Retina (tissue), 1 donor: ENCODE measurements at regions not wholly inside any gene's neighbourhood (a gene's known extent, or its start where the extent isn't known, plus 50 kb on each side); places are given as distances from the start of the nearest gene placed in this dataset.

Experiments used
- DNase-seq: peaks from one replicate; pipeline ENCODE4 v3.0.0-alpha.2; 2016

DNA sequence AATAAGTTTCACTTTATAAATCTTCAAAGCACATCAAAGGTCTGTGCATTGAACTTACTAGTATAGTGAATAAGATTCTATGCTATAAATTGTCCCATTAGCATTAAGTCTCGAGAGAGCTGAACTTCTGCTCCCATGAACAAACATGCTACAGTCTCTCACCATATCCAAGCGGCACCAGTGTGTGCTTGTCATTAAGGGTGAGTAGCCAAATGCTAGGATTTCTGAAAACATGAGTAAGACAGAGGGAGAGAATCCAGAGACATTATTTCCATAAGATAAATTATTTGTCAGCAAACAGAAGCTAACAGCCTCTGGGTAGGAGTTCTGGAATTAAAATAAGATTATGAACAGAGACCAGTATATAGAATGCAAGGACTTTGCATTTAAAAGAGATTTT is 2882.5 kb downstream of the PCDH9 start:
- no peak for DNase-seq

- DNase-seq, result no peak
These were observed 2890.6 kb downstream of the PCDH9 start for GRCh38 chr13:64339373-64340063.

DNA sequence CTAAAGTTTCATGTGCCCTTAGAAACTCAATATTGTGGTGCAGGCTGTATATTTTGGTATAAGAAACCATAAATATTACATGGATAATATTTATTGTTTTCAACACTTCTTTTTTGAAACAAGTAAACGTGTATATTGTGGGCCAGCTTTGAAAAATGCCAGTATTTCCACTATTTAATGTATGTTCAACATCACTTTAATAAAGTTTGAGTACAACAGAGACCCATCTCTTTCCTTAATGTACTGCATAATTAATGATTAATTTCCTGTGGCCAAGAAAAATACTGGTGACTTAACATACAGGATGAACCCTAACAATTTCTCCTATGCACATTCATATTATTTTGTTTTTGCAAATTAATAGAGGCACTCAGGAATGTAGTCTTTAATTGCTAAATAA is 2891.5 kb downstream of the PCDH9 start:
- DNase-seq, result no peak

DNA sequence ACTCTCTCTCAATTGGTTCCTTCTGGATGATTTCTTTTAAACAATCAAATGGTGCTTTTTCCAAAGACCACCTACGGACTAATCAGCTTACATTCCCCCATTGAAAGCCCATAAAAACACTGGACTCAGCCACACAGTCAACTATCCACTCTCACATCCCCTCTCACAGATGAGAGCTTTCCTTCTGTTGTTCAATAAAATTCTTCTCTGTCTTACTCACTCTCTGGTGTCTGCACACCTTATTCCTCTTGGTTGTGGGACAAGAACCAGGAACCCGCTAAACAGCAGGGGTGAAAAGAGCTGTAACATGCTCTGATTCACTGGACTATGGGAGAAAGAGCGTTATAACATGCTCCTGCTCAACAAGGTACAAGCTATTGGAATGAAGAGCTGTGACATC is 2896.2 kb downstream of the PCDH9 start:
- DNase-seq, result no peak

GRCh38 chr13:64332048-64332447 is 2898.1 kb downstream of the PCDH9 start:
- no peak for DNase-seq

- DNase-seq, result no peak
These were observed 2902.5 kb downstream of the PCDH9 start for GRCh38 chr13:64327505-64328194.

GRCh38 chr13:64314331-64314730 is 2898.7 kb upstream of the PCDH20 start:
- no peak for DNase-seq

DNA sequence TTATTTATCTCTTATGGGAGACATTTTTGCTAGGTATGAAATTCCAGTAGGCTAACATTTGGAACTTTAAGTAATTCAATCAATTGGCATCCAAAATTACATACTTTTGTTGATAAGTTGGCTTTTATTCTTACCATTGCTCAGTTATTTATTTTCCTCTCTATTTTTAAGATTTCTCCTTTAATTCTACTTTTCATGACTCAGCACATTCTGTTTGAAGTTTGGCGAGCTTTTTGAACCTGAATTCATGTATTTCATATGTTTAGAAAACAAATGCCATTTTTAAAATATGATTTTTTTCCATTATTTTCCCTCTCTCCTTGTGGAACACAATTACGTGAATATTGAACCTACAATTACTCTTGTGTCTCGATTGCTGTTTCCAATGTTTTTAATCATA is 2896.3 kb upstream of the PCDH20 start:
- no peak for DNase-seq

DNA sequence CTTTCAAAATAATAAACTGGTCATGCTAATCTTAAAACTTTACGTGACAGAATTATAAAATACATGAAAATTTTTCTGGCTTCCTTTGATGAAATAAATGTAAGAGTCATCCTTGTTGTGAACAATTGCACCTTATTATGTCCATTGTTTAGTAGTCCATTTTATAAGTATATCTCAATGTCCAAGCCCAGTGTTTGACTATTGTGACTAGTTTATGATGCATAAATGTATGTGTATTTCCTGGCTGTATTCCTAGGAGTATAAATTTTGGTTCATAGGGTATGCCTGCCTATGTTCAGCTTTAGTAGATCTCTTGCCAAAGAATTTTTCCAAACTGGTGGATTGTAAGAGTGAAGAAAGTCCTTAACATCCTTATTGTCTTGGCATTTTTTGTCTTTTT is 2895.5 kb upstream of the PCDH20 start:
- DNase-seq, result no peak

- no peak for DNase-seq
These were observed 2889.6 kb upstream of the PCDH20 start for GRCh38 chr13:64305246-64305645.

DNA sequence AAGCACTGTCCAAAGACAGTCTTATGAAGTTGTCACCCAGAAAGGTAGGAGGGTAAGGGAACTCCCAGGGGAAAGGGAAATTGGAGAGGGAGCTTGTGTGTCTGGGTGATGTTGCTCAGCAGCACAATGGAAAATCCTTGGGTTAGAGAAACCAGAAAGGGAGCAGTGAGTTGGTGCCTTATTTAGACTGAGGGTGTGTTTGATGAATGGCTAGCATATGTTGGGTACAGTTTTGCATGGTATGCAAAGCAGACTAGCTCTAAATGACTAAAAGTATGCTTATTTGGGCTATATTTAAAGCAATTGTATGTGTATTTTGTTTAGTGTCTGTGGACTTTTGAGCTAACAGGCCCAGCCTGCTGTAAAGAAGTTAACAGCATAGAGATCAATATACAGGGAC is 2884.6 kb upstream of the PCDH20 start:
- DNase-seq, result no peak

GRCh38 chr13:64293923-64294322 is 2878.3 kb upstream of the PCDH20 start:
- DNase-seq, result no peak

GRCh38 chr13:64289702-64290101 is 2874.1 kb upstream of the PCDH20 start:
- DNase-seq, result no peak

- DNase-seq, result no peak
These were observed 2868.3 kb upstream of the PCDH20 start for GRCh38 chr13:64283926-64284325.

- no peak for DNase-seq
These were observed 2862.8 kb upstream of the PCDH20 start for GRCh38 chr13:64278493-64278892.

GRCh38 chr13:64277097-64277496 is 2861.4 kb upstream of the PCDH20 start:
- DNase-seq, result no peak

DNA sequence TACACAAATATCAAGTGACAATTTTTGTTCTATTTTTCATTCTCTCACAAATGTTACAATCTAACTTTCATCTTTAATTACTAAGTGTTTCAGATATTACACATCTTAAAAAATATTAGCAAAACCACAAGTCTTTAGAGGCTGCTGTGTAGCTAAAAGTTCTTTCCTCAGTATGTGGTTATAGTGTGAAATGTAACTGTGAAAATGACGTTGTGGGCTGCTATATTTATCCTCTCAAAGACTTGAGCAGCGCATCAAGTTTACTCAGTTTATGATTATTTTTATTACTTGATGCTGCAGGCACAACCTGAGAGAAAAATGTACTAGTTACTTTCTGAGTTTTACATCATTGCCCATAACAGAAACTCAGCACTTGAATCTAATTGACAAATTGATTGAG is 2860.6 kb upstream of the PCDH20 start:
- DNase-seq, result no peak

DNA sequence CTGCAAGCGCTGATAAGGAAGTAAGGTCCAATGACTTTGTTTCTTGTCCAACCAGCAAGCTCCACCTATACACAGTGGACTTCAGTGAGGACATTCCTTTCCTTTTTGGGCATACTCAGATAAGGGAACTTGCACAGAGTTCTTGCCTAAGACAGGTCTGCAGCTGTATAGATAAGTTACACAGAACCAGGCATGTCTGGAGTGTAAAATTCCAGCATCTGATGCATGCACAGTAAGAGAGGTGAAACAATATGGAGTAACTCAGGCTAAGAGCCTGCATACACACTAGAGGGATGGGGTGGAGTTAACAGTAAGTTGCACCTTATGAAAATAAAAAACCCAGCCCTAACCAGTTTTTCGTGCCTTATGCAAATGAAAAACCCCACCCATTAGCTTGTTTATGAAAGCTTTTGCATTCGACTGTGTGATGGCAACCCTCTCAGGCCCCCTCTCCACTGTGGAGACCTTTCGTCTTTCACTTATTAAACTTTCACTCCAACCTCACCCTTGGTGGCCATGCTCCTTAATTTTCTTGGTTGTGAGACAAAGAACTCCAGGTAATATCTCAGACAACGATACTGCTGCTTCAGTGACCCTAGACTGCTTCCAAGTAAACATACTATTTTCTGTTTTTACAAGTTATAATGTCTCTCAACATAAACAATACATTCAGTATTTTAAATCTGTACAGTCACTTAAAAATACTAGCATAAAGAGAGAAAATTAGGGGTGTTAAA is 2859.0 kb upstream of the PCDH20 start:
- no peak for DNase-seq

DNA sequence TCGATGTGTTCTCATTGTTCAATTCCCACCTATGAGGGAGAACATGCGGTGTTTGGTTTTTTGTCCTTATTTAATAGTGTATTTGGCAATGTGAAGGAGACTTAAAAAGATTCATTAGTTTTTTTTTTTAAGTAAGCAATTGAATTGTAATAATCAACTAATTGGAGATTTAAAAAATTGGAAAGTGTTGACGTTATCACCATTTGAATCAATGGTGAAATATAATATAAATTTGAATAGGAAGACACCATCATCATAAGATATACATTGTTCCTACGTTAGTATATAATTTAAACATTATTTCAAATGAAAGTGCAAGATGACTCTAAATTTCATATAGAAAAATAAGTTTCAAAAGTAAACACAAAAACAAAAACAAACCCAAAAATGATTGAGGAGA is 2858.1 kb upstream of the PCDH20 start:
- DNase-seq, result no peak

GRCh38 chr13:64272681-64273080 is 2857.0 kb upstream of the PCDH20 start:
- no peak for DNase-seq

GRCh38 chr13:64266024-64266423 is 2850.4 kb upstream of the PCDH20 start:
- no peak for DNase-seq

- no peak for DNase-seq
These were observed 2847.6 kb upstream of the PCDH20 start for GRCh38 chr13:64263285-64263684.

DNA sequence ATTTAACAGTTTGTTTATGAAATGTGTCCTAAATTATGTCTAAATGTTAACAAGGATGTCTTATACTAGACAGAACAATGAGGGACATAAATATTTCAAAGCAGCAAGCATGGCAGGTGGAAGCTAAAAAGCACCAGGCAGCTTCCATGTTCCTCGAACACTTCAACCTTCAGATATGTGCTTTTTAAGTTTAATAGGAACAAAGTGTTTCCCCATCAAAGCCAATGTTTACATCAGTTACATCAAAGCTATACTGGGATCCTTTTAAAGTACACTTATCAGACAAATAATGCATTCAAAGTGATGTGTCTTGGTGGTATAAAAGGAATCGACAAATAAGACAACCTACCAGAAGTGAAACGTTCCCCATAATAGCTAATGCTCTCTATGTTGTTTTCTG is 2841.1 kb upstream of the PCDH20 start:
- DNase-seq, result peak; percentile 47

DNA sequence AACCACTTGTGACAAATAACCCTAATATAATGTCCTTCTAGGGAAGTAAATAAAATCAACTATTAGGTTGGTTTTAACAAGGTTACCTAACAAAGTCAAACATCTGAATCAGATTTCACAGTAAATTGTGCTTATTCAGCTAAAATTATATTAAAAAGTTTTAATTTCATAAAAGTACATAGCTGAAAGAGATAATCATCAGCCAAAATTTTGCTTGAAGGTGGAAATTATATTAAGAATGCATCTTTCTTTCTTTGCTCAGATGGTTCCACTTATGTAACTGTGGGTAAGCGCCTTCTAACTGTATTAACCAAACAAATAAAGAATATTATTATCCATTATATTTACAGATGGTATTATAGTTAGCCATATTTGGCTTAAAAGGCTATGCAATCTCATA is 2840.3 kb upstream of the PCDH20 start:
- DNase-seq, result no peak
